Chondrocyte (in vitro differentiated cells): ENCODE measurements at regions not wholly inside any gene's neighbourhood (a gene's known extent, or its start where the extent isn't known, plus 50 kb on each side); places are given as distances from the start of the nearest gene placed in this dataset.

ENCODE experiments used
- DNase-seq: peaks from one replicate; pipeline ENCODE4 v3.0.0; 2021; ENCODE audit warnings: mixed read lengths, low spot score
- H3K27ac Mint-ChIP-seq: one replicate; pipeline ENCODE4 v1.8.0; 2021; ENCODE audit warnings: mild to moderate bottlenecking, moderate library complexity, mixed read lengths; ENCODE audit not compliant: unreplicated experiment
- H3K27me3 Mint-ChIP-seq: 2 replicates; pipeline ENCODE4 v1.8.0; 2021; ENCODE audit warnings: low read depth, mixed read lengths
- H3K36me3 Mint-ChIP-seq: 2 replicates; pipeline ENCODE4 v1.8.0; 2021; ENCODE audit warnings: low read depth, mixed read lengths
- H3K4me1 Mint-ChIP-seq: 2 replicates; pipeline ENCODE4 v1.8.0; 2021; ENCODE audit warnings: low read depth, mild to moderate bottlenecking, mixed read lengths
- H3K4me3 Mint-ChIP-seq: one replicate; pipeline ENCODE4 v1.8.0; 2021; ENCODE audit warnings: mild to moderate bottlenecking, moderate library complexity, mixed read lengths; ENCODE audit not compliant: unreplicated experiment
- H3K9me3 Mint-ChIP-seq: 2 replicates; pipeline ENCODE4 v1.8.0; 2021; ENCODE audit warnings: low read depth, mixed read lengths
- TF ChIP-seq, protein P1 (sequence below): fragments of 200-600 bp; sonication (generic); IDR thresholded peaks from 2 replicates; pipeline ENCODE4 v1.5.0; 2021; ENCODE audit warnings: antibody characterized with exemption, mild to moderate bottlenecking, moderate library complexity

DNA sequence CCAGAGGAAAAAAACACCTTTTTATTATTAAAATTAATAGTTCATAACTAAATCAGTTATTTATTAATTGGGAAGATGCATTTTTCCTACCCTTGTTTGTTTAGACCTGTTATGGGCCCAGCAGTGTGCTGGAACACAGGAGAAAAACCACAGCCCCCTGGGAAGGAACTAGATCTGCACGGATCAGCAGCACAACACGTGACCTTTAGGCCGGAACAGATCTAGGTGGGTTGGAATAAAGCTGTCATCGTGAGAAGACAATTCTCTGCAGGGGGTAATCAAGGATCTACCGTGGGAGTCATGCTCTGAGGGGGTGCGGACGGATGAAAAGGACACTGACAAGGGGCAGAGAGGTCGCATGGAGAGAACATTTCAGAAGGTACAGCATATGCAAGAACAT lies 95.8 kb upstream of the SPATA31C2 start:
- Mint-ChIP-seq H3K4me1 (peaks cover 23% of the 10 kb centered on the region), H3K36me3 (no peaks in the 10 kb centered on the region), H3K27ac (no peak overlapping the region), H3K4me3 (no peak overlapping the region), H3K9me3 (peaks cover 16% of the 10 kb centered on the region), H3K27me3 (no peaks in the 10 kb centered on the region)
- no peak for DNase-seq
- TF ChIP-seq, protein P1, sequence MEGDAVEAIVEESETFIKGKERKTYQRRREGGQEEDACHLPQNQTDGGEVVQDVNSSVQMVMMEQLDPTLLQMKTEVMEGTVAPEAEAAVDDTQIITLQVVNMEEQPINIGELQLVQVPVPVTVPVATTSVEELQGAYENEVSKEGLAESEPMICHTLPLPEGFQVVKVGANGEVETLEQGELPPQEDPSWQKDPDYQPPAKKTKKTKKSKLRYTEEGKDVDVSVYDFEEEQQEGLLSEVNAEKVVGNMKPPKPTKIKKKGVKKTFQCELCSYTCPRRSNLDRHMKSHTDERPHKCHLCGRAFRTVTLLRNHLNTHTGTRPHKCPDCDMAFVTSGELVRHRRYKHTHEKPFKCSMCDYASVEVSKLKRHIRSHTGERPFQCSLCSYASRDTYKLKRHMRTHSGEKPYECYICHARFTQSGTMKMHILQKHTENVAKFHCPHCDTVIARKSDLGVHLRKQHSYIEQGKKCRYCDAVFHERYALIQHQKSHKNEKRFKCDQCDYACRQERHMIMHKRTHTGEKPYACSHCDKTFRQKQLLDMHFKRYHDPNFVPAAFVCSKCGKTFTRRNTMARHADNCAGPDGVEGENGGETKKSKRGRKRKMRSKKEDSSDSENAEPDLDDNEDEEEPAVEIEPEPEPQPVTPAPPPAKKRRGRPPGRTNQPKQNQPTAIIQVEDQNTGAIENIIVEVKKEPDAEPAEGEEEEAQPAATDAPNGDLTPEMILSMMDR = no peak

GRCh38 chr9:88233091-88233490 lies 94.8 kb upstream of the SPATA31C2 start:
- Mint-ChIP-seq H3K4me1 (peaks cover 23% of the 10 kb centered on the region), H3K27me3 (no peaks in the 10 kb centered on the region), H3K27ac (no peak overlapping the region), H3K36me3 (no peaks in the 10 kb centered on the region), H3K9me3 (peaks cover 16% of the 10 kb centered on the region), H3K4me3 (no peak overlapping the region)
- TF ChIP-seq, protein P1 = no peak
- no peak for DNase-seq

DNA sequence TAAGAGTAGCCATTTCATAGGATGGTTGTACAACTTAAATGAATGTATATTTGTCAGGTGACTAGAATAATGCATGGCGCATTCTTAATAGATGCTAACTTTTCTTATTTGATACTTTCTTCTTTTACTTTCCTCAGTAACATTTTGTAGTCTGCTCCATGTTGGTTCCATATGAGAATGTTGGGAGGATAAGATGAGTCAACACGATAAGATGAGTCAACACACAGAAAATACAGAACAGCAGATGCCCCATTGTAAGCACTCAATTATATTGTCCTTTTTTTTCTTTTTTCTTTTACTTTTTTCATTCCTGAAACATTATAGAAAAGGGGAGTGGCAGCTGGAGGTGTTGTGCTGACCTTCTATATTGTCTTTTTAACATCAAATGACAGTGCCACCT lies 92.3 kb upstream of the SPATA31C2 start:
- Mint-ChIP-seq H3K9me3 (peaks cover 16% of the 10 kb centered on the region), H3K27ac (no peak overlapping the region), H3K36me3 (no peaks in the 10 kb centered on the region), H3K27me3 (no peaks in the 10 kb centered on the region), H3K4me3 (no peak overlapping the region), H3K4me1 (peaks cover 4% of the 10 kb centered on the region)
- TF ChIP-seq, protein P1 = no peak
- DNase-seq = no peak

DNA sequence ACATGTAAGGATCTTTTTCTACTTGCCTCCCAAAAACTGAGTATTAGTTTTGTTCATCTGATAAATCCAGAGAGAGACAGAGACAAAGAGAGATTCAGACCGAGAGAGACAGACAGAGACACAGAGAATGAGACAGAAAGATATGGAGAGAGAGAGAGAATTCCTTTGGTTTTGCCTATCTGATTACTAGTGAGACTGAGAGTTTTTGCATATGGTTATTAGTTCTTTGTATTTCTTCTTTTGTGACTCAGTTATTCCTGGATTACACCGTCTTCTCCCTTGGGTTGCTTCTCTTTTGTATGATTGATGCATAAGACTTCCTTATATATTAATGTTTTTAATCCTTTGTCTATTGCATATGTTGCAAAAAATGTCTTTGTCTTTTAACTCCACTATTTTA lies 91.2 kb upstream of the SPATA31C2 start:
- no peaks in the 10 kb centered on the region for H3K36me3 Mint-ChIP-seq
- H3K9me3 Mint-ChIP-seq = peaks cover 16% of the 10 kb centered on the region
- H3K4me3 Mint-ChIP-seq = no peak overlapping the region
- no peaks in the 10 kb centered on the region for H3K27me3 Mint-ChIP-seq
- no peak for DNase-seq
- H3K27ac Mint-ChIP-seq = no peak overlapping the region
- TF ChIP-seq, protein P1 = no peak
- H3K4me1 Mint-ChIP-seq = no peaks in the 10 kb centered on the region

DNA sequence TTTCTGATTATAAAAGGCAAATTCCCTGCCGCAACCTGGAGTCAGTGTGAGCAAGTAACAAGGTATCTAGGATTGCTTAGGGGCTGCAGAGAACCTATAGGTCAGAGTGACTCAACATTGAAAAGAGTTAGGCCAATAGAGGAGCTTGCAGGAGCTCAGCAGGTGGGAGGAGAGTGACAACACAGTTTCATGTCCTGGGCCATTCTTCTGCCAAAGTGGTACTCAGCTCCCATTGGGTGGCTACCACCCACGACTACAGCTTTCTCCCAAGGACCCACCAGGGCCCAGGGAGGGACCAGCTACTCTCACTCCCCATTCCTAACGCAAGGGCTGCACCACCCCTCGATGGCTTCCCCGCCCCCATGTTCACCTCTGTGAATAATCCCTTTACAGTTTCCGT lies 86.7 kb upstream of the SPATA31C2 start:
- TF ChIP-seq, protein P1 = no peak
- Mint-ChIP-seq H3K36me3 (no peaks in the 10 kb centered on the region), H3K27ac (no peak overlapping the region), H3K9me3 (peaks cover 5% of the 10 kb centered on the region), H3K4me1 (peaks cover 2% of the 10 kb centered on the region), H3K4me3 (no peak overlapping the region), H3K27me3 (no peaks in the 10 kb centered on the region)
- DNase-seq = no peak
